SK-N-SH (cell line): ENCODE measurements at regions not wholly inside any gene's neighbourhood (a gene's known extent, or its start where the extent isn't known, plus 50 kb on each side); places are given as distances from the start of the nearest gene placed in this dataset.

Experiments used
- CTCF ChIA-PET: fragments of 300-600, 350-600 bp; formaldehyde crosslinking; extraction: SDS; loops from one replicate; lab custom pipeline; 2021; lab: Yijun Ruan, JAX
- POLR2A ChIA-PET: fragments of 350-600 bp; sonication (Branson Sonifier 250); formaldehyde crosslinking; extraction: SDS; loops from one replicate; lab custom pipeline; 2020; ENCODE audit warnings: antibody characterized with exemption, inconsistent platforms; lab: Yijun Ruan, JAX
- DNase-seq: peaks from one replicate; pipeline ENCODE4 v3.0.0; 2012
- H2AFZ ChIP-seq: fragments of 200-600 bp; sonication (generic); 2 replicates; pipeline ENCODE4 v1.8.1; 2016; ENCODE audit warnings: antibody characterized with exemption, mild to moderate bottlenecking, low read depth
- H3F3A ChIP-seq: fragments of 200-600 bp; sonication (generic); replicated peaks from 2 replicates; pipeline ENCODE3; 2016; ENCODE audit warnings: antibody characterized with exemption, mild to moderate bottlenecking; ENCODE audit not compliant: insufficient read depth
- H3K27ac ChIP-seq, 2 experiments: fragments of 200-500 bp in 1 of 2; fragments of 200-600 bp in 1 of 2; sonication (Bioruptor generic) in 1 of 2; sonication (generic), shearing (Covaris generic) in 1 of 2; 2 replicates each; pipeline versions ENCODE4 v1.5.1 to v1.6.1; 2014 to 2016; ENCODE audit warnings: low read depth in 2 of 2, inconsistent platforms in 1 of 2, low read length in 1 of 2, mild to moderate bottlenecking in 1 of 2, mixed read lengths in 1 of 2
- H3K27me3 ChIP-seq: fragments of 200-600 bp; sonication (generic), shearing (Covaris generic); 2 replicates; pipeline ENCODE4 v1.6.1; 2016; ENCODE audit warnings: mixed run types; ENCODE audit not compliant: insufficient read depth
- H3K36me3 ChIP-seq, 2 experiments: fragments of 200-500 bp in 1 of 2; fragments of 200-600 bp in 1 of 2; sonication (Bioruptor generic) in 1 of 2; sonication (generic) in 1 of 2; replicated peaks in 1 of 2; 2 replicates each; pipeline versions ENCODE3 to v1.5.1; 2014 to 2016; ENCODE audit warnings: low read length in 1 of 2, mild to moderate bottlenecking in 1 of 2; ENCODE audit not compliant: insufficient read depth in 2 of 2, control insufficient read depth in 1 of 2
- H3K4me1 ChIP-seq, 2 experiments: fragments of 200-500 bp in 1 of 2; fragments of 200-600 bp in 1 of 2; sonication (Bioruptor generic) in 1 of 2; sonication (generic), shearing (Covaris generic) in 1 of 2; 2 replicates each; pipeline versions ENCODE4 v1.5.1 to v1.6.1; 2014 to 2016; ENCODE audit warnings: low read depth in 1 of 2, low read length in 1 of 2, mixed run types in 1 of 2; ENCODE audit not compliant: insufficient read depth in 2 of 2, control insufficient read depth in 1 of 2
- H3K4me2 ChIP-seq: fragments of 200-600 bp; sonication (generic), shearing (Covaris generic); 2 replicates; pipeline ENCODE4 v1.6.1; 2017; ENCODE audit warnings: mixed run types
- H3K4me3 ChIP-seq, 2 experiments: fragments of 200-500 bp in 1 of 2; fragments of 200-600 bp in 1 of 2; sonication (Bioruptor generic) in 1 of 2; sonication (generic), shearing (Covaris generic) in 1 of 2; 2 replicates each; pipeline versions ENCODE4 v1.5.1 to v1.8.1; 2014 to 2016; ENCODE audit warnings: low read depth in 2 of 2, inconsistent platforms in 1 of 2, low read length in 1 of 2, mild to moderate bottlenecking in 1 of 2, mixed read lengths in 1 of 2, moderate library complexity in 1 of 2
- H3K79me2 ChIP-seq: fragments of 200-600 bp; sonication (generic); 2 replicates; pipeline ENCODE4 v1.8.1; 2017; ENCODE audit warnings: mild to moderate bottlenecking; ENCODE audit not compliant: insufficient read depth
- H3K9ac ChIP-seq: fragments of 200-600 bp; sonication (generic); 2 replicates; pipeline ENCODE4 v1.6.1; 2017; ENCODE audit warnings: mixed run types
- H3K9me2 ChIP-seq: fragments of 200-600 bp; sonication (generic); 2 replicates; pipeline ENCODE4 v1.6.1; 2017; ENCODE audit warnings: mixed run types
- H3K9me3 ChIP-seq: fragments of 200-600 bp; sonication (generic); 2 replicates; pipeline ENCODE4 v1.6.1; 2017; ENCODE audit warnings: mixed run types, mild to moderate bottlenecking, moderate library complexity
- H4K20me1 ChIP-seq: fragments of 200-600 bp; sonication (generic); 2 replicates; pipeline ENCODE4 v1.6.1; 2017; ENCODE audit warnings: mild to moderate bottlenecking, mixed run types; ENCODE audit not compliant: insufficient read depth
- CHD2 ChIP-seq: fragments of 150-350 bp; IDR thresholded peaks from 2 replicates; pipeline ENCODE4 v1.6.1; 2018; ENCODE audit warnings: low read length; ENCODE audit not compliant: partially characterized antibody
- CTCF ChIP-seq: fragments of 200-600 bp; sonication (generic); IDR thresholded peaks from 2 replicates; pipeline ENCODE4 v1.6.1; 2017; ENCODE audit warnings: antibody characterized with exemption, mild to moderate bottlenecking, moderate library complexity
- EP300 ChIP-seq, 2 experiments: IDR thresholded peaks; 2 replicates each; pipeline versions ENCODE4 v1.4.0 to v1.6.1; 2012; ENCODE audit warnings: borderline replicate concordance in 1 of 2, low read depth in 1 of 2, low read length in 1 of 2
- EZH2phosphoT487 ChIP-seq: fragments of 200-600 bp; sonication (generic); IDR thresholded peaks from 2 replicates; pipeline ENCODE4 v1.6.1; 2017; ENCODE audit warnings: low read depth, mixed run types, mild to moderate bottlenecking, antibody characterized with exemption, moderate library complexity, borderline replicate concordance
- FOSL2 ChIP-seq: IDR thresholded peaks from 2 replicates; pipeline ENCODE4 v1.4.0; 2012; ENCODE audit warnings: low read depth, mild to moderate bottlenecking, moderate library complexity, borderline replicate concordance
- FOXJ3 ChIP-seq: sonication (generic); formaldehyde crosslinking; IDR thresholded peaks from 2 replicates; pipeline ENCODE4 v1.5.1; 2020; ENCODE audit warnings: mild to moderate bottlenecking, missing genetic modification reagents
- GABPA ChIP-seq: IDR thresholded peaks from 2 replicates; pipeline ENCODE4 v1.4.0; 2012; ENCODE audit warnings: low read depth, mild to moderate bottlenecking
- GATA2 ChIP-seq: sonication (generic); formaldehyde crosslinking; IDR thresholded peaks from 2 replicates; pipeline ENCODE4 v1.5.0; 2020; ENCODE audit warnings: mild to moderate bottlenecking, missing genetic modification reagents
- MAX ChIP-seq: IDR thresholded peaks from 2 replicates; pipeline ENCODE4 v1.4.0; 2012; ENCODE audit warnings: low read depth
- NRF1 ChIP-seq: IDR thresholded peaks from 2 replicates; pipeline ENCODE4 v1.6.1; 2012; ENCODE audit warnings: low read depth, mild to moderate bottlenecking, low read length
- PBX3 ChIP-seq: IDR thresholded peaks from 2 replicates; pipeline ENCODE4; 2012
- RAD21 ChIP-seq: IDR thresholded peaks from 2 replicates; pipeline ENCODE4 v1.6.1; 2012; ENCODE audit warnings: mild to moderate bottlenecking, low read length
- RCOR1 ChIP-seq: fragments of 150-350 bp; IDR thresholded peaks from 2 replicates; pipeline ENCODE4 v1.6.1; 2017; ENCODE audit warnings: antibody characterized with exemption, low read length
- RXRA ChIP-seq: IDR thresholded peaks from 2 replicates; pipeline ENCODE4 v1.4.0; 2012; ENCODE audit warnings: low read depth, mild to moderate bottlenecking, borderline replicate concordance
- SMC3 ChIP-seq: IDR thresholded peaks from 2 replicates; pipeline ENCODE4 v1.6.1; 2012; ENCODE audit warnings: low read depth, low read length, improper control_type of control experiment
- ZBTB33 ChIP-seq: IDR thresholded peaks from 2 replicates; pipeline ENCODE4 v1.4.0; 2012; ENCODE audit warnings: low read depth, borderline replicate concordance

- TF ChIP-seq PBX3 (no peak), GABPA (no peak)
Measured at GRCh38 chr1:78291418-78291817, 199.4 kb upstream of the PTGFR start (continued).

- peaks cover 4 to 7% of the 10 kb centered on the region in 2 experiments; a peak in 2 of 4 replicates for H3K4me1 ChIP-seq
- no peaks in the 10 kb centered on the region for H3K9me3 ChIP-seq
- H3K27ac ChIP-seq: peak overlapping the region; percentile 11 to 37; a peak in 2 of 4 replicates
- H3K79me2 ChIP-seq: no peaks in the 10 kb centered on the region
- peak overlapping the region; percentile 16; the same call in 1 of the 2 replicates for H3K4me2 ChIP-seq
- peak overlapping the region; percentile 12; the same call in 1 of the 2 replicates for H2AFZ ChIP-seq
- no peaks in the 10 kb centered on the region for H3K9me2 ChIP-seq
- H3K36me3 ChIP-seq: no peaks in the 10 kb centered on the region
- no peak overlapping the region for H3K9ac ChIP-seq
- no peaks in the 10 kb centered on the region for H3K27me3 ChIP-seq
- H3K4me3 ChIP-seq: no peak overlapping the region
- peak; percentile 26 for DNase-seq
- ChIA-PET POLR2A (no interaction called here), CTCF (interaction anchor here (1.0 to 1.6 kb wide), 3 partner anchors 42 to 315 kb away, joined by 3 to 9 read pairs (median 3); no protein-coding TSS in a partner anchor)
- no peak for TF ChIP-seq ZBTB33
- TF ChIP-seq GATA2 (CRISPR knock-in tag): peak; percentile 71
- TF ChIP-seq CTCF: no peak
- TF ChIP-seq CHD2: no peak
- no peak for TF ChIP-seq NRF1
- 0 out of 2 replicates have a peak, but pooled peaks have one; percentile 3 for TF ChIP-seq RAD21
- no peak for TF ChIP-seq FOXJ3
- peak; percentile 60; the same call in 1 of the 2 replicates for TF ChIP-seq RCOR1
- TF ChIP-seq MAX: no peak
- peak in 1 of 2 experiments; percentile 75; a peak in 1 of 4 replicates for TF ChIP-seq EP300 (IDR thresholded peaks at IDR 0.05; ENCODE audit: borderline replicate concordance in 1 of 2, low read depth in 1 of 2, low read length in 1 of 2)
- no peak for TF ChIP-seq FOSL2
- TF ChIP-seq SMC3: no peak
- TF ChIP-seq EZH2phosphoT487: no peak
- TF ChIP-seq RXRA: no peak
- no peaks in the 10 kb centered on the region for H3F3A ChIP-seq
- H4K20me1 ChIP-seq: no peaks in the 10 kb centered on the region
Measured at GRCh38 chr1:78291872-78292271, 198.9 kb upstream of the PTGFR start.
